ENCODE measurements at regions not wholly inside any gene's neighbourhood (a gene's known extent, or its start where the extent isn't known, plus 50 kb on each side); places are given as distances from the start of the nearest gene placed in this dataset.

DNA sequence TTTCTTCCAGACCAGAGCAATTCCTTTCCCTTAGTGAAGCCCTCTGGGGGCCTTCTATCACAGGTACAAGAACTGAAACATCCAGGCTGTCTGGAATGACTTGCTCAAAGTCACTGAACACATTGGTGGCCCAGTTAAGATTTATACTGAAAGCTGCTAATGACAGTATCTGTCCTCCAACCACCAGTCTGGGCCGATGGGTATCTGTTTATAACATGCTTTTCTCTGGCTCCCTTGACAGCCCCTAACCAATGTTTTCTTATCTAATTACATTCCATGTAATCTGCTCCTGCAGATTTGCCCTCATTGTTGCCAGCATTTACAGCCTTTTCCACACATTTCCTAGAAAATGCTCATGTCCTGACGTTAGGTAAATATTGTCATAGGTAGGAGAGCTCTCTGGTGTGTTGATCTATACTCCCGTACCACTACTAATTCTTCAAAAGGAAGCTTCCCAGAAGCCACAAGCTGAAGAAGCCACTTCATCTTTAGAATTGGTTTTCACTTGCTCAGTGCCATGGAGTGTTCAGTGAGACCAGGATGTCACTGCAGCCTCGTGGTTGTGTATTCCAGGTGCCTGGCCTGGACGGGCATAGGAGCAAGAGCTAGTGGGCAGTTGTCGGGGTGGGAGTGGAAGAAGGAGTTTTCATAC, 163.9 kb downstream of the TSEN15 start:
- Histone ChIP-seq H3K4me2 (no peak overlapping the region), H3K4me3 (no peak overlapping the region), H3K9me3 (no peaks in the 10 kb centered on the region), H3K27ac (no peak overlapping the region), H3K4me1 (no peaks in the 10 kb centered on the region)
- FAIRE-seq, result no peak
- POLR2A ChIA-PET, result no interaction called here
- CTCF ChIA-PET, result interaction anchor here (0.6 to 1.1 kb wide), 2 partner anchors 16 to 140 kb away, joined by 3 to 4 read pairs; no protein-coding TSS in a partner anchor
- TF ChIP-seq, protein P1, sequence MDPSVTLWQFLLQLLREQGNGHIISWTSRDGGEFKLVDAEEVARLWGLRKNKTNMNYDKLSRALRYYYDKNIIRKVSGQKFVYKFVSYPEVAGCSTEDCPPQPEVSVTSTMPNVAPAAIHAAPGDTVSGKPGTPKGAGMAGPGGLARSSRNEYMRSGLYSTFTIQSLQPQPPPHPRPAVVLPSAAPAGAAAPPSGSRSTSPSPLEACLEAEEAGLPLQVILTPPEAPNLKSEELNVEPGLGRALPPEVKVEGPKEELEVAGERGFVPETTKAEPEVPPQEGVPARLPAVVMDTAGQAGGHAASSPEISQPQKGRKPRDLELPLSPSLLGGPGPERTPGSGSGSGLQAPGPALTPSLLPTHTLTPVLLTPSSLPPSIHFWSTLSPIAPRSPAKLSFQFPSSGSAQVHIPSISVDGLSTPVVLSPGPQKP (IDR thresholded peaks at IDR 0.05; ENCODE audit: low read depth, low read length), result no peak
- no peak for TF ChIP-seq SMC3 (IDR thresholded peaks at IDR 0.05)
- TF ChIP-seq, protein P2, sequence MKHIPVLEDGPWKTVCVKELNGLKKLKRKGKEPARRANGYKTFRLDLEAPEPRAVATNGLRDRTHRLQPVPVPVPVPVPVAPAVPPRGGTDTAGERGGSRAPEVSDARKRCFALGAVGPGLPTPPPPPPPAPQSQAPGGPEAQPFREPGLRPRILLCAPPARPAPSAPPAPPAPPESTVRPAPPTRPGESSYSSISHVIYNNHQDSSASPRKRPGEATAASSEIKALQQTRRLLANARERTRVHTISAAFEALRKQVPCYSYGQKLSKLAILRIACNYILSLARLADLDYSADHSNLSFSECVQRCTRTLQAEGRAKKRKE (CRISPR knock-in tag; IDR thresholded peaks at IDR 0.05; ENCODE audit: low read depth), result no peak
- TF ChIP-seq NFE2L2 (conservative IDR thresholded peaks at IDR 0.05; ENCODE audit: low read length), result no peak
- TF ChIP-seq MYC (IDR thresholded peaks at IDR 0.05; ENCODE audit: borderline replicate concordance, low read length), result no peak
- TF ChIP-seq SREBF2 (IDR thresholded peaks at IDR 0.05), result no peak
- TF ChIP-seq, protein P3, sequence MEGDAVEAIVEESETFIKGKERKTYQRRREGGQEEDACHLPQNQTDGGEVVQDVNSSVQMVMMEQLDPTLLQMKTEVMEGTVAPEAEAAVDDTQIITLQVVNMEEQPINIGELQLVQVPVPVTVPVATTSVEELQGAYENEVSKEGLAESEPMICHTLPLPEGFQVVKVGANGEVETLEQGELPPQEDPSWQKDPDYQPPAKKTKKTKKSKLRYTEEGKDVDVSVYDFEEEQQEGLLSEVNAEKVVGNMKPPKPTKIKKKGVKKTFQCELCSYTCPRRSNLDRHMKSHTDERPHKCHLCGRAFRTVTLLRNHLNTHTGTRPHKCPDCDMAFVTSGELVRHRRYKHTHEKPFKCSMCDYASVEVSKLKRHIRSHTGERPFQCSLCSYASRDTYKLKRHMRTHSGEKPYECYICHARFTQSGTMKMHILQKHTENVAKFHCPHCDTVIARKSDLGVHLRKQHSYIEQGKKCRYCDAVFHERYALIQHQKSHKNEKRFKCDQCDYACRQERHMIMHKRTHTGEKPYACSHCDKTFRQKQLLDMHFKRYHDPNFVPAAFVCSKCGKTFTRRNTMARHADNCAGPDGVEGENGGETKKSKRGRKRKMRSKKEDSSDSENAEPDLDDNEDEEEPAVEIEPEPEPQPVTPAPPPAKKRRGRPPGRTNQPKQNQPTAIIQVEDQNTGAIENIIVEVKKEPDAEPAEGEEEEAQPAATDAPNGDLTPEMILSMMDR (IDR thresholded peaks at IDR 0.05), result no peak
- no peak for TF ChIP-seq BHLHE40 (IDR thresholded peaks at IDR 0.05; ENCODE audit: low read depth, low read length)
- no peak for TF ChIP-seq HOXB5 (CRISPR knock-in tag; IDR thresholded peaks at IDR 0.05)
- TF ChIP-seq CBX2 (IDR thresholded peaks at IDR 0.05; ENCODE audit: borderline replicate concordance, low read depth), result no peak
- no peak for TF ChIP-seq ESRRA (IDR thresholded peaks at IDR 0.05; ENCODE audit: borderline replicate concordance, low read length)
- no peak for ATAC-seq
- WGBS (ENCODE audit: missing lambda C conversion rate), result 22% methylated on average over 6 of the region's 6 CpGs
- no peak for DNase-seq (ENCODE audit: low read depth in 1 of 2, low spot score in 1 of 2)

DNA sequence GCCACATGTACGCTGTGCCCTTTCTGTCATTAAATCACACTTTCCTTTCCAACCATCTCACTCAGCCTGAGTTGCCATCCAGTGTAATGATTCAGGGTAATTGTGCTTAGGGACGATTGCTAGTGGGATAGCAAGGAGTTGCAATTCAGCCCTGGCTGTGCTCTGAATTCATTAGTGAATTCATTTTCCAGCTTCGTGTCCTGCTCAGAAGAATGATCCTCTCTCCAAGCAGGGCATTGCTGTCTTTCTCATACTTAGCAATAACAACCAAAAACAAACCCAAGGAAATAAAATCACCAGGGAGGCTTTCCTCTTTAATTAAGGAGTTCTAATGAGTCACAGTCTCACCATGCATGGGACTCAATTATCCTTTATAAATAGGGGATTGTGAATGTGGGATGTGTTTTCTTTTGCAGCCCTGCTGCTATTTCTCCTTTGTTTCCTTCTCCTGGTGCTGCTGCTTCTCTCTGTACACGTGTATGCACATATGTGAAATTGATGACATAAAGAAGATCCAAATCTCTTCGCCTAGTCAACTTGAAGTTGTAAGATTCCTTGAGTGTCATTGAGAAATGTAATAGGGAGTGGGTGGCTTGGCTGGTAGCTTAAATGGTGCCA, 167.0 kb downstream of the TSEN15 start:
- Histone ChIP-seq H3K9me3 (no peaks in the 10 kb centered on the region), H3K4me3 (no peak overlapping the region), H3K4me1 (no peaks in the 10 kb centered on the region), H3K27ac (no peak overlapping the region), H3K4me2 (no peak overlapping the region)
- DNase-seq (ENCODE audit: low read depth in 1 of 2, low spot score in 1 of 2) (no peak), FAIRE-seq (no peak), ATAC-seq (no peak)
- no peak for TF ChIP-seq NR3C1 (IDR thresholded peaks at IDR 0.05)
- TF ChIP-seq EHMT2 (IDR thresholded peaks at IDR 0.05; ENCODE audit: low read depth), result no peak
- no peak for TF ChIP-seq CBX8 (IDR thresholded peaks at IDR 0.05)
- TF ChIP-seq, protein P4, sequence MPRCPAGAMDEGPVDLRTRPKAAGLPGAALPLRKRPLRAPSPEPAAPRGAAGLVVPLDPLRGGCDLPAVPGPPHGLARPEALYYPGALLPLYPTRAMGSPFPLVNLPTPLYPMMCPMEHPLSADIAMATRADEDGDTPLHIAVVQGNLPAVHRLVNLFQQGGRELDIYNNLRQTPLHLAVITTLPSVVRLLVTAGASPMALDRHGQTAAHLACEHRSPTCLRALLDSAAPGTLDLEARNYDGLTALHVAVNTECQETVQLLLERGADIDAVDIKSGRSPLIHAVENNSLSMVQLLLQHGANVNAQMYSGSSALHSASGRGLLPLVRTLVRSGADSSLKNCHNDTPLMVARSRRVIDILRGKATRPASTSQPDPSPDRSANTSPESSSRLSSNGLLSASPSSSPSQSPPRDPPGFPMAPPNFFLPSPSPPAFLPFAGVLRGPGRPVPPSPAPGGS (IDR thresholded peaks at IDR 0.05), result no peak
- no peak for TF ChIP-seq NPAS2 (CRISPR knock-in tag; IDR thresholded peaks at IDR 0.05; ENCODE audit: borderline replicate concordance)
- TF ChIP-seq ESRRA (IDR thresholded peaks at IDR 0.05; ENCODE audit: borderline replicate concordance, low read length), result no peak
- TF ChIP-seq, protein P3 (IDR thresholded peaks at IDR 0.05), result no peak
- TF ChIP-seq, protein P5, sequence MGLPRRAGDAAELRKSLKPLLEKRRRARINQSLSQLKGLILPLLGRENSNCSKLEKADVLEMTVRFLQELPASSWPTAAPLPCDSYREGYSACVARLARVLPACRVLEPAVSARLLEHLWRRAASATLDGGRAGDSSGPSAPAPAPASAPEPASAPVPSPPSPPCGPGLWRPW (IDR thresholded peaks at IDR 0.05), result no peak
- TF ChIP-seq, protein P6, sequence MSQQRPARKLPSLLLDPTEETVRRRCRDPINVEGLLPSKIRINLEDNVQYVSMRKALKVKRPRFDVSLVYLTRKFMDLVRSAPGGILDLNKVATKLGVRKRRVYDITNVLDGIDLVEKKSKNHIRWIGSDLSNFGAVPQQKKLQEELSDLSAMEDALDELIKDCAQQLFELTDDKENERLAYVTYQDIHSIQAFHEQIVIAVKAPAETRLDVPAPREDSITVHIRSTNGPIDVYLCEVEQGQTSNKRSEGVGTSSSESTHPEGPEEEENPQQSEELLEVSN (IDR thresholded peaks at IDR 0.05; ENCODE audit: borderline replicate concordance, low read depth), result no peak
- TF ChIP-seq, protein P2 (CRISPR knock-in tag; IDR thresholded peaks at IDR 0.05; ENCODE audit: low read depth), result no peak
- TF ChIP-seq KDM5A (IDR thresholded peaks at IDR 0.05), result no peak
- no peak for TF ChIP-seq RFX5 (IDR thresholded peaks at IDR 0.05)
- ChIA-PET POLR2A (no interaction called here), CTCF (no interaction called here)
- WGBS (ENCODE audit: missing lambda C conversion rate), result 30% methylated on average over 5 of the region's 5 CpGs

Measured in A549 (cell line).